ENCODE measurements at regions not wholly inside any gene's neighbourhood (a gene's known extent, or its start where the extent isn't known, plus 50 kb on each side); places are given as distances from the start of the nearest gene placed in this dataset.

- Histone ChIP-seq H3K36me3 (ENCODE audit: control insufficient read depth in 2 of 2, insufficient read depth in 2 of 2, low read length in 1 of 2) (no peaks in the 10 kb centered on the region), H3K27ac (ENCODE audit: control insufficient read depth, insufficient read depth) (no peak overlapping the region), H3K9me3 (replicated peaks; ENCODE audit: control insufficient read depth, insufficient read depth, low read length) (no peaks in the 10 kb centered on the region), H3K27me3 (replicated peaks in 1 of 2; ENCODE audit: control insufficient read depth in 2 of 2, insufficient read depth in 2 of 2, low read length in 1 of 2) (no peaks in the 10 kb centered on the region), H3K9ac (ENCODE audit: control insufficient read depth, insufficient read depth, low read length) (no peak overlapping the region), H3K4me1 (ENCODE audit: control insufficient read depth, insufficient read depth, low read length) (no peaks in the 10 kb centered on the region), H3K4me2 (ENCODE audit: control insufficient read depth, insufficient read depth) (no peak overlapping the region), H4K20me1 (ENCODE audit: control insufficient read depth, insufficient read depth) (no peaks in the 10 kb centered on the region), H3K79me2 (ENCODE audit: control insufficient read depth, insufficient read depth, low read length) (no peaks in the 10 kb centered on the region), H2AFZ (ENCODE audit: control insufficient read depth, low read depth, low read length) (no peak overlapping the region), H3K4me3 (no peak overlapping the region)
- ChIA-PET SMC1A (ENCODE audit: uncharacterized antibody, unreplicated experiment) (interaction anchor here (0.7 kb wide), 1 partner anchor 486 kb away, joined by 4 read pairs; no protein-coding TSS in a partner anchor), RAD21 (ENCODE audit: unreplicated experiment) (no interaction called here), CTCF (interaction anchor here (0.9 kb wide), 1 partner anchor 12 kb away, joined by 5 read pairs; no protein-coding TSS in a partner anchor), POLR2A (no interaction called here)
- BruUV-seq (replicated peaks), result no TSS peak
- 21% methylated on average over 1 of the region's 1 CpG for WGBS (ENCODE audit: insufficient coverage, insufficient replicate concordance, low lambda C conversion rate, missing lambda C conversion rate)
- FAIRE-seq (no peak), ATAC-seq (no peak), DNase-seq (ENCODE audit: low read depth, low spot score) (no peak)
- TF ChIP-seq PKNOX1 (IDR thresholded peaks at IDR 0.05), result no peak
- no peak for TF ChIP-seq PAX8 (IDR thresholded peaks at IDR 0.05)
- TF ChIP-seq NR2C2 (IDR thresholded peaks at IDR 0.05; ENCODE audit: borderline replicate concordance, control insufficient read depth, insufficient read length, low read depth), result no peak
- no peak for TF ChIP-seq MAX (IDR thresholded peaks at IDR 0.05; ENCODE audit: low read depth, low read length)
- TF ChIP-seq CHD4 (IDR thresholded peaks at IDR 0.05), result no peak
- TF ChIP-seq MTA2 (IDR thresholded peaks at IDR 0.05; ENCODE audit: low read depth), result no peak
- TF ChIP-seq EP300 (IDR thresholded peaks at IDR 0.05; ENCODE audit: borderline replicate concordance in 1 of 2, control insufficient read depth in 1 of 2, low read depth in 2 of 2, low read length in 2 of 2), result no peak
- TF ChIP-seq MEF2A (IDR thresholded peaks at IDR 0.05; ENCODE audit: insufficient read depth, low read depth, low read length), result no peak
- no peak for TF ChIP-seq REST (IDR thresholded peaks at IDR 0.05; ENCODE audit: low read depth, low read length)
- TF ChIP-seq NKRF (conservative IDR thresholded peaks at IDR 0.05), result no peak
- no peak for TF ChIP-seq ATF2 (IDR thresholded peaks at IDR 0.05; ENCODE audit: low read length)
- no peak for TF ChIP-seq NFYB (IDR thresholded peaks at IDR 0.05; ENCODE audit: insufficient read depth, low read depth, low read length)
- no peak for TF ChIP-seq TCF12 (IDR thresholded peaks at IDR 0.05; ENCODE audit: low read depth, low read length)
- TF ChIP-seq PML (IDR thresholded peaks at IDR 0.05; ENCODE audit: low read length), result no peak
- no peak for TF ChIP-seq BCL3 (IDR thresholded peaks at IDR 0.05; ENCODE audit: borderline replicate concordance, insufficient read depth, low read depth, low read length, poor library complexity, severe bottlenecking)
- in situ Hi-C loops (cut with MboI) (no loop called here), intact Hi-C loops (cut with micrococcal nuclease; ENCODE audit: unreplicated experiment) (no loop called here)
These were observed 404.0 kb upstream of the ATP2B1 start for GRCh38 chr12:90112666-90113065.

Measured in GM12878 (cell line).